Spleen (tissue), 11 donors: ENCODE measurements at regions not wholly inside any gene's neighbourhood (a gene's known extent, or its start where the extent isn't known, plus 50 kb on each side); places are given as distances from the start of the nearest gene placed in this dataset.
A peak's percentile ranks its signal among the peaks of the same experiment; 100 is the strongest.

ENCODE experiments used
- DNase-seq: peaks from one replicate; pipeline ENCODE4 v3.0.0-alpha.2; 2020
- H3K27ac ChIP-seq, 8 donors: fragments of 200-600 bp; sonication (generic) in 7 of 8; 1 replicate in 4 of 8; 2 replicates in 4 of 8; pipeline versions ENCODE4 v1.5.0 to v1.8.0; 2016 to 2021; ENCODE audit warnings: inconsistent platforms in 4 of 8, mild to moderate bottlenecking in 4 of 8, moderate library complexity in 1 of 8
- H3K27me3 ChIP-seq, 7 donors: fragments of 200-600 bp; sonication (generic) in 6 of 7; replicated peaks in 1 of 7; 1 replicate in 4 of 7; 2 replicates in 3 of 7; pipeline versions ENCODE4 v1.5.0 to v1.8.0; 2016 to 2021; ENCODE audit warnings: inconsistent platforms in 3 of 7, mild to moderate bottlenecking in 1 of 7
- H3K36me3 ChIP-seq, 6 donors: fragments of 200-600 bp; sonication (generic) in 5 of 6; 1 replicate in 4 of 6; 2 replicates in 2 of 6; pipeline versions ENCODE4 v1.5.0 to v1.8.0; 2016 to 2021; ENCODE audit warnings: inconsistent platforms in 2 of 6
- H3K4me1 ChIP-seq, 6 donors: fragments of 200-600 bp; sonication (generic) in 5 of 6; 1 replicate in 3 of 6; 2 replicates in 3 of 6; pipeline versions ENCODE4 v1.5.0 to v1.8.0; 2016 to 2021; ENCODE audit warnings: inconsistent platforms in 3 of 6
- H3K4me3 ChIP-seq, 8 donors: fragments of 200-600 bp; sonication (generic) in 7 of 8; 1 replicate in 4 of 8; 2 replicates in 4 of 8; pipeline versions ENCODE4 v1.5.0 to v1.8.0; 2016 to 2021; ENCODE audit warnings: inconsistent platforms in 4 of 8, mild to moderate bottlenecking in 4 of 8, moderate library complexity in 2 of 8
- H3K9me3 ChIP-seq, 8 donors: fragments of 200-600 bp; sonication (generic) in 7 of 8; 1 replicate in 4 of 8; 2 replicates in 4 of 8; pipeline versions ENCODE4 v1.5.0 to v1.8.0; 2016 to 2021; ENCODE audit warnings: inconsistent platforms in 4 of 8
- POLR2A ChIP-seq, 3 donors: fragments of 450-650 bp; IDR thresholded peaks; one replicate each; pipeline ENCODE4 v1.5.1; 2017; ENCODE audit warnings: antibody characterized with exemption in 3 of 3, mild to moderate bottlenecking in 1 of 3
- POLR2AphosphoS5 ChIP-seq, 3 donors: sonication (generic); formaldehyde crosslinking; IDR thresholded peaks; one replicate each; pipeline ENCODE4 v1.5.1; 2017; ENCODE audit warnings: antibody characterized with exemption in 3 of 3
- WGBS, 5 donors: extraction: QIAGEN DNeasy Blood & Tissue Kit in 3 of 5; methylation state at CpG; one replicate each; pipeline versions ENCODE4 v1.1.5 to v1.1.7; 2013 to 2018; 5-methylcytosine and 5-hydroxymethylcytosine counted together
- intact Hi-C: fragments of 100-400 bp; cut with DNase I; formaldehyde crosslinking; loops from one replicate; pipeline ENCODE4 v1.15.0; 2023; ENCODE audit warnings: low total_unique reads
- TF ChIP-seq, protein P1 (sequence below), 11 experiments: fragments of 200-600 bp in 7 of 11; fragments of 450-650 bp in 4 of 11; sonication (generic) in 4 of 11; IDR thresholded peaks in 8 of 11; conservative IDR thresholded peaks in 3 of 11; 1 replicate in 7 of 11; 2 replicates in 4 of 11; pipeline versions ENCODE4 v1.4.0 to v1.8.0; 2016 to 2021; ENCODE audit warnings: antibody characterized with exemption in 11 of 11, inconsistent platforms in 4 of 11, mild to moderate bottlenecking in 1 of 11
- donor health status: healthy with polysubstance abuse.
- donor health status: DM: no; HTN: no; CAD: no; lungs with moderate emphysema.
- donor health status: DM: no; HTN: no; CAD: no.
- donor health status: Bipolar disorder and iron deficiency.
- donor health status: healthy.
- donor health status: DM: no; HTN: no; CAD: no.
- donor health status: DM: yes; HTN: yes; CAD: no.

DNA sequence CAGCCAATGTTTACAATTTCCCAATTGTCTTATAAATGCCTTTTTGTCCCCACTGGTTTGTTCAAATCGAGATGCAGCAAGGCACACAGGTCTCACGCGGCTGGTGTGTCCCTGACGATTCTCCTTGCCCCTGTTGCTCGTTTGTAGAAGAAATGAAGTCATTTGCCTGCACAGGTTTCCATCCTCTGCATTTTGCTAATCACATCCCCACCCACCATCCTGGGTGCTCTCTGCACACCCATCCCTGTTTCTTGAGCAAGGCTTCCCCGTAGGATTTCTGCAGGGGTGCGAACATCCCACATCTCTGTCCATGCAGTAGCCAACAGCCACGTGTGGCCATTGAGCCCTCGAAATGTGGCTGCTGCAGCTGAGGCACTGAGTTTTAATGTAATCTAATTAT is 59.8 kb upstream of the SOX1 start:
- Histone ChIP-seq H3K4me1 (no peaks in the 10 kb centered on the region), H3K9me3 (peaks cover 0 to 28% (median 6%) of the 10 kb centered on the region in 8 donors)

DNA sequence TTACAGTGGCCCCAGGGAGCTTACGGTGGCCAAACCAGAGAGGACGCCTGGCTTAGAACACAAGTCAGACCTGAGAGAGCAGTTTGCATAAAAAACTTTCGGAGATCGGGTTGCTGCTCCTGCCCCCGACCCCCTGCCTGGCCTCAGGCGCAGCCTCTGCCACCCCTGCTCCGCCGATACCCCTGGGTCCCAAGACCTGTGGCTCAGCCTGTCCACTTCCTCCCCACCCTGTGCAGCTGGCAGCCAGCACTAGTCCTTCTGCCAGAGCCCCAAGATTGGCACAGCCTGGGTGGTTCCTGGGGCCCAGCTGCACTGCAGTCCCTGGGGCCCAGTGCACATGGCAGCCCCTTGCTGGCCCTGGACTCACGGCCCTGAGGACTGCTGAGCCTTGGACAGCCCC is 56.2 kb upstream of the SOX1 start:
- no peaks in the 10 kb centered on the region for H3K27me3 ChIP-seq
- 75 to 89% (median 82%) methylated on average over 6 to 9 of the region's 9 CpGs for WGBS, 5 donors
- intact Hi-C loops = no loop called here
- no peaks in the 10 kb centered on the region for H3K4me1 ChIP-seq
- peaks cover 0 to 19% (median 4%) of the 10 kb centered on the region in 8 donors for H3K9me3 ChIP-seq
- H3K27ac ChIP-seq = no peak overlapping the region
- TF ChIP-seq, protein P1, sequence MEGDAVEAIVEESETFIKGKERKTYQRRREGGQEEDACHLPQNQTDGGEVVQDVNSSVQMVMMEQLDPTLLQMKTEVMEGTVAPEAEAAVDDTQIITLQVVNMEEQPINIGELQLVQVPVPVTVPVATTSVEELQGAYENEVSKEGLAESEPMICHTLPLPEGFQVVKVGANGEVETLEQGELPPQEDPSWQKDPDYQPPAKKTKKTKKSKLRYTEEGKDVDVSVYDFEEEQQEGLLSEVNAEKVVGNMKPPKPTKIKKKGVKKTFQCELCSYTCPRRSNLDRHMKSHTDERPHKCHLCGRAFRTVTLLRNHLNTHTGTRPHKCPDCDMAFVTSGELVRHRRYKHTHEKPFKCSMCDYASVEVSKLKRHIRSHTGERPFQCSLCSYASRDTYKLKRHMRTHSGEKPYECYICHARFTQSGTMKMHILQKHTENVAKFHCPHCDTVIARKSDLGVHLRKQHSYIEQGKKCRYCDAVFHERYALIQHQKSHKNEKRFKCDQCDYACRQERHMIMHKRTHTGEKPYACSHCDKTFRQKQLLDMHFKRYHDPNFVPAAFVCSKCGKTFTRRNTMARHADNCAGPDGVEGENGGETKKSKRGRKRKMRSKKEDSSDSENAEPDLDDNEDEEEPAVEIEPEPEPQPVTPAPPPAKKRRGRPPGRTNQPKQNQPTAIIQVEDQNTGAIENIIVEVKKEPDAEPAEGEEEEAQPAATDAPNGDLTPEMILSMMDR (IDR thresholded peaks at IDR 0.05 in 8 of 11, conservative IDR thresholded peaks at IDR 0.05 in 3 of 11) = no peak
- DNase-seq = peak; percentile 58
- H3K4me3 ChIP-seq = no peak overlapping the region
- no peaks in the 10 kb centered on the region for H3K36me3 ChIP-seq

More for the DNA sequence above, 59.8 kb upstream of the SOX1 start:
- no peak for DNase-seq
- Histone ChIP-seq H3K36me3 (no peaks in the 10 kb centered on the region), H3K27ac (no peak overlapping the region), H3K27me3 (no peaks in the 10 kb centered on the region), H3K4me3 (no peak overlapping the region)
- intact Hi-C loops = no loop called here
- 85 to 90% (median 87%) methylated on average over 9 of the region's 9 CpGs for WGBS, 5 donors
- TF ChIP-seq POLR2AphosphoS5 (IDR thresholded peaks at IDR 0.05) (no peak), POLR2A (IDR thresholded peaks at IDR 0.05) (no peak)
- TF ChIP-seq, protein P1 (IDR thresholded peaks at IDR 0.05 in 8 of 11, conservative IDR thresholded peaks at IDR 0.05 in 3 of 11) = no peak

DNA sequence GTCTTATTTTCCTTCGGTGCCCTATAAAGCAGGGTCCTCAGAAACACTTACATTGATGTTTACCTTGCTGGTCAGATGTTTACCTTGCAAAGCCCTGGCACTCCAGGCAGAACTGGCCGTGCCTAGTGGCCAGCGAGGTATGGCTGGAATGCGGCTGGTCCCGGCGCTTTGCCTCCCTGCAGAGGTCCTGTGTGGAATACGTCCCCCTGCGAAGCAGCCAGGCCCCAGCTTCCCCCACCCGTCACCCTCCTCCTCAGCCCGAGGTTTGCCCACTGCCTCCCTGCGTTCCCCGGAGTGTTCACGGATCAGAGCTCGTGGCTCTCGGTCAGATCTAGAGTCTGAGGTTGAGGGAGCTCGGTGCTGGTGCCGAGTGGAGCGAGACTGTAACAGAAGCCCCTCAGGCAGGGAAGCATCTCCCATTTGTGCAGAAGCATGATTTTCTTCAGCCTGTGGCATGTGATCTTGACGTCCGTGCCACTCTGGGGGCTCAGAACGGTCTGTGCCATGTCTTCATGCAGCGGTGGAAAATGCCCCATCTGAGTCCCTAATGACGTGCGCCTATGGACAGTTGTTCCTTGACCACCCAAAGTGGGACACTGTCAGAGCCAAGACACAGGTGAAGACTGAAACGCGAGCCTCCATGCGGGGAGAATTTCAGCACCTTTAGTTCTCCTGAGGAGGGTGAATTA is 54.8 kb upstream of the SOX1 start:
- no peaks in the 10 kb centered on the region for H3K4me1 ChIP-seq
- TF ChIP-seq, protein P1 (IDR thresholded peaks at IDR 0.05 in 8 of 11, conservative IDR thresholded peaks at IDR 0.05 in 3 of 11) = no peak
- TF ChIP-seq POLR2AphosphoS5 (IDR thresholded peaks at IDR 0.05) (no peak), POLR2A (IDR thresholded peaks at IDR 0.05) (no peak)
- H3K36me3 ChIP-seq = no peaks in the 10 kb centered on the region
- intact Hi-C loops = no loop called here
- no peak overlapping the region for H3K4me3 ChIP-seq
- H3K9me3 ChIP-seq = peaks cover 0 to 6% (median 0%) of the 10 kb centered on the region in 8 donors
- DNase-seq = peak; percentile 58
- 73 to 81% (median 80%) methylated on average over 24 to 27 of the region's 27 CpGs for WGBS, 5 donors
- no peak overlapping the region for H3K27ac ChIP-seq
- H3K27me3 ChIP-seq = no peaks in the 10 kb centered on the region

DNA sequence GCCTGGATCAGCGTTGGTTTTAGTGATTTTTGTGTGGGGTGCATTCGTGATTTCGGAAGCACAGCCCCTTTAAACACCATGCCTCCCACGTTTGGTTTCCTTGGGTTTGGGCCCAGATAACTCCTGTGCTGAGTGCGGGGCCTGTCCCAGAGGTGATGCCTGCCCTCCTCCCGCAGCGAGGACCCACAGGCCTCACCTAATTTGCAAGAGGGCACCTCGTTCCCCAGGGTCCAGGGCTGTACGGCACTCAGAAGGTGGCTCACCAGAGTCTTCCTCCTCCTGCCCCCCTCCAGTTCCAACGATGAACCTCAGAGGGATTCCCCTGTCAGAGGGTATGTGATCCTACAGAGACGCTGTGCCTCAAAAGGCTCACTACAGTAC is 54.3 kb upstream of the SOX1 start:
- WGBS, 5 donors = 81 to 85% (median 83%) methylated on average over 10 to 11 of the region's 11 CpGs
- no peak for TF ChIP-seq POLR2A (IDR thresholded peaks at IDR 0.05)
- TF ChIP-seq, protein P1 (IDR thresholded peaks at IDR 0.05 in 8 of 11, conservative IDR thresholded peaks at IDR 0.05 in 3 of 11) = no peak
- TF ChIP-seq POLR2AphosphoS5 (IDR thresholded peaks at IDR 0.05) = no peak
- no peak overlapping the region for H3K27ac ChIP-seq
- no peak for DNase-seq
- no peaks in the 10 kb centered on the region for H3K27me3 ChIP-seq
- no peaks in the 10 kb centered on the region for H3K4me1 ChIP-seq
- intact Hi-C loops = no loop called here
- H3K9me3 ChIP-seq = peaks cover 0 to under 1% (median 0%) of the 10 kb centered on the region in 8 donors
- no peak overlapping the region for H3K4me3 ChIP-seq
- no peaks in the 10 kb centered on the region for H3K36me3 ChIP-seq
